Uterus (tissue), 2 donors: ENCODE measurements at regions not wholly inside any gene's neighbourhood (a gene's known extent, or its start where the extent isn't known, plus 50 kb on each side); places are given as distances from the start of the nearest gene placed in this dataset.

Experiments used
- POLR2A ChIP-seq, 2 donors: fragments of 450-650 bp; IDR thresholded peaks; one replicate each; pipeline ENCODE4 v1.6.1; 2016; ENCODE audit warnings: antibody characterized with exemption in 2 of 2, mild to moderate bottlenecking in 1 of 2, moderate library complexity in 1 of 2
- TF ChIP-seq, protein P1 (sequence below), 4 experiments: fragments of 200-600 bp in 2 of 4; fragments of 450-650 bp in 2 of 4; sonication (generic) in 2 of 4; IDR thresholded peaks; one replicate each; pipeline ENCODE4 v1.5.1; 2016 to 2019; ENCODE audit warnings: antibody characterized with exemption in 4 of 4, mild to moderate bottlenecking in 2 of 4, moderate library complexity in 1 of 4

DNA sequence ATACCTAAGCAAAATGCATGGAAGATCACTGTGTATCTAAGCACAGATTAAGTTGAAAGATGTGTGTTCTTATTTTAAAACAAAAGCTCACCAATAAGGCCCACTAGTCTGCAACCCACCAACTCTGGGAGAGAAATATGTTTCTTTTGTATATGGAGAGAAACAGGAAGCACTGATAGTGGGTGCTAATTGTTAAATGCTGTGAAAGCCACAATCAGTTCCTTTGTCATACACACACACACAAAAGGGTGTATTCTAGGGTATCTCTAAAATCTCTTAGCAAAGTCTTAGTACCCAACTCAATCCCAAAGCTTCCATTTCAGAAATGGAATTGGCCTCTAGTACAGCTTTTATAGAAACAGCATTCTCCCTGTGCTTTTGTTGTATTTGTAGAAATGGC lies 272.7 kb upstream of the FLRT2 start:
- TF ChIP-seq, protein P1, sequence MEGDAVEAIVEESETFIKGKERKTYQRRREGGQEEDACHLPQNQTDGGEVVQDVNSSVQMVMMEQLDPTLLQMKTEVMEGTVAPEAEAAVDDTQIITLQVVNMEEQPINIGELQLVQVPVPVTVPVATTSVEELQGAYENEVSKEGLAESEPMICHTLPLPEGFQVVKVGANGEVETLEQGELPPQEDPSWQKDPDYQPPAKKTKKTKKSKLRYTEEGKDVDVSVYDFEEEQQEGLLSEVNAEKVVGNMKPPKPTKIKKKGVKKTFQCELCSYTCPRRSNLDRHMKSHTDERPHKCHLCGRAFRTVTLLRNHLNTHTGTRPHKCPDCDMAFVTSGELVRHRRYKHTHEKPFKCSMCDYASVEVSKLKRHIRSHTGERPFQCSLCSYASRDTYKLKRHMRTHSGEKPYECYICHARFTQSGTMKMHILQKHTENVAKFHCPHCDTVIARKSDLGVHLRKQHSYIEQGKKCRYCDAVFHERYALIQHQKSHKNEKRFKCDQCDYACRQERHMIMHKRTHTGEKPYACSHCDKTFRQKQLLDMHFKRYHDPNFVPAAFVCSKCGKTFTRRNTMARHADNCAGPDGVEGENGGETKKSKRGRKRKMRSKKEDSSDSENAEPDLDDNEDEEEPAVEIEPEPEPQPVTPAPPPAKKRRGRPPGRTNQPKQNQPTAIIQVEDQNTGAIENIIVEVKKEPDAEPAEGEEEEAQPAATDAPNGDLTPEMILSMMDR (IDR thresholded peaks at IDR 0.05), result no peak
- TF ChIP-seq POLR2A (IDR thresholded peaks at IDR 0.05), result no peak
